ENCODE measurements at regions not wholly inside any gene's neighbourhood (a gene's known extent, or its start where the extent isn't known, plus 50 kb on each side); places are given as distances from the start of the nearest gene placed in this dataset.
"Not testable (repeated sequence)": the region's sequence is repeated elsewhere in the genome, so short reads cannot be mapped to it uniquely, and the experiment has no call there.

DNA sequence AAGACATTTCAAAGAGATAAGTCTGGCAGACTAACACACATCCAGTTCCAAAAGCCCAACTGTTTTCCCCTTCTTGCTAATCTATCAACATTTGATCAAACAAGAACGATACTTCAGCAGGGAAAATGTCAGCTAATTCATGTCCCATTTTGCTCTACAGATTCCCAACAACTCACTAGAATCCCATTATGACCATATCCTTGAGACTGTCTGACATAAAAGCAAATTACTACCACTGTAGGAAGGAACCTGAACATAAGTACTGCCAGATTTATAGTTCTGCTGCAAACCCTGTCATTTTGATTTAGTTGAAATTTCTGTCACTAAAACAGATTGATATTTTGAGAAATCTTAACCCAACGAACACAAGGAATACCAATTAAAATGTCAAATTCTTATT, 193.0 kb upstream of the REG3G start:
- DNase-seq (ENCODE audit: low spot score): no peak
- Histone ChIP-seq H3K27ac (no peak overlapping the region), H3K4me3 (no peak overlapping the region)
- TF ChIP-seq, protein P1, sequence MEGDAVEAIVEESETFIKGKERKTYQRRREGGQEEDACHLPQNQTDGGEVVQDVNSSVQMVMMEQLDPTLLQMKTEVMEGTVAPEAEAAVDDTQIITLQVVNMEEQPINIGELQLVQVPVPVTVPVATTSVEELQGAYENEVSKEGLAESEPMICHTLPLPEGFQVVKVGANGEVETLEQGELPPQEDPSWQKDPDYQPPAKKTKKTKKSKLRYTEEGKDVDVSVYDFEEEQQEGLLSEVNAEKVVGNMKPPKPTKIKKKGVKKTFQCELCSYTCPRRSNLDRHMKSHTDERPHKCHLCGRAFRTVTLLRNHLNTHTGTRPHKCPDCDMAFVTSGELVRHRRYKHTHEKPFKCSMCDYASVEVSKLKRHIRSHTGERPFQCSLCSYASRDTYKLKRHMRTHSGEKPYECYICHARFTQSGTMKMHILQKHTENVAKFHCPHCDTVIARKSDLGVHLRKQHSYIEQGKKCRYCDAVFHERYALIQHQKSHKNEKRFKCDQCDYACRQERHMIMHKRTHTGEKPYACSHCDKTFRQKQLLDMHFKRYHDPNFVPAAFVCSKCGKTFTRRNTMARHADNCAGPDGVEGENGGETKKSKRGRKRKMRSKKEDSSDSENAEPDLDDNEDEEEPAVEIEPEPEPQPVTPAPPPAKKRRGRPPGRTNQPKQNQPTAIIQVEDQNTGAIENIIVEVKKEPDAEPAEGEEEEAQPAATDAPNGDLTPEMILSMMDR (IDR thresholded peaks at IDR 0.05): no peak

DNA sequence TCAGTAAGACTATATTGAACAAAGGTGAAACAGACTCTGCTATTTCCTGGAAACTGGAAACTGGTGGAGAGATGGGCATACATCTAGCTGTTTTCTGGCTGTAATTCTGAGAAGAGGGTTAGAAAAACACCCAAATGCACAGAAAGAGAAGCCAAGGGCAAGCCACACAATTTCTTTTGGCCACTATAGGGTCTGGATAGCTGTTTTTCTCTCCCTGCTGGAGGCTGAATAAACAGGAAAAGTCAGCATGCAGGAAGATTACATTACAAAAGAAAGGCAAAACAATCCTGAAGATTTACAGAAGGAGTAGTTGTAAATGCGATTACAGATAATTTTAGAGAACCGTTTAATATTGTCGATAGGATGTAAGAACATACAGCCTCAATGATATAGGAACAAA, 186.2 kb upstream of the REG3G start:
- DNase-seq (ENCODE audit: low spot score): no peak
- no peak overlapping the region for H3K27ac ChIP-seq
- TF ChIP-seq, protein P1 (IDR thresholded peaks at IDR 0.05): no peak
- no peak overlapping the region for H3K4me3 ChIP-seq

DNA sequence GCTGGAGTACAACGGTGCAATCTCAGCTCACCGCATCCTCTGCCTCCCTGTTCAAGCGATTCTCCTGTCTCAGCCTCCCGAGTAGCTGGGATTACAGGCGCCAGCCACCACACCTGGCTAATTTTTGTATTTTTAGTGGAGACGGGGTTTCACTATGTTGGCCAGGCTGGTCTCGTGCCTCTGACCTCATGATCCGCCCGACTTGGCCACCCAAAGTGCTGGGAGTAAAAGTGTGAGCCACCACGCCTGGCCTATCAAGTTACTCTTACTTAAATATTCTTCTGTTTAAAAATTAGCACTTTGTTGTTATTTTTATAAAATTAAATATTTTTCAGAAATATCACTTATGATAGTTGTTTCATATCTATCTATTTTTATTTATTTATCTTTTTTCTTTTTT, 185.2 kb upstream of the REG3G start:
- not testable (repeated sequence) for H3K4me3 ChIP-seq; DNase-seq (ENCODE audit: low spot score); H3K27ac ChIP-seq

DNA sequence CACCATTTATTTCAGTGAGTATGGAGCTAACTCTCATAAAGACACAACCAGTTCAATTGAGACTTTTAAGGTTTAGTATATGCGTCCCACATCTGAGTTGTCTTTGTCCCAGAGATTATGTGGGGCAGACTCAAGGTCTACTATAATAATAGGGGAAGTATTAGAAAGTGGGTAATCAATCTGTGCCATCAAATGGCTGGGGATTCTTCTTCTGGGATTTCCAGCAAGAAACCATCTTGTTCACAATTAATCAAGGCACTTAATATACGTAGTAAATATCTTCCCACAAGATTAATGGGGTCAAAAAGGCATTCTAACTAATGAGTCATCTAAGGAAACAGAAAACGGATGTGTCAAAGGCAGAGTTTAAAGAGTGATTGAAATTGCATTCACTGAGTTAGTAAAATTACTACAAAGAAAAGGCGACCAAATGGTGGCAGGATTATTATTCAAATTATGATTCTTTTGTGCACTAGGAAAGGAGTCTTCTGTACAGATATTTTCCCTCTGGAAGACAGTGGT, 179.8 kb upstream of the REG3G start:
- H3K27ac ChIP-seq: no peak overlapping the region
- no peak overlapping the region for H3K4me3 ChIP-seq
- TF ChIP-seq, protein P1 (IDR thresholded peaks at IDR 0.05): no peak
- no peak for DNase-seq (ENCODE audit: low spot score)

DNA sequence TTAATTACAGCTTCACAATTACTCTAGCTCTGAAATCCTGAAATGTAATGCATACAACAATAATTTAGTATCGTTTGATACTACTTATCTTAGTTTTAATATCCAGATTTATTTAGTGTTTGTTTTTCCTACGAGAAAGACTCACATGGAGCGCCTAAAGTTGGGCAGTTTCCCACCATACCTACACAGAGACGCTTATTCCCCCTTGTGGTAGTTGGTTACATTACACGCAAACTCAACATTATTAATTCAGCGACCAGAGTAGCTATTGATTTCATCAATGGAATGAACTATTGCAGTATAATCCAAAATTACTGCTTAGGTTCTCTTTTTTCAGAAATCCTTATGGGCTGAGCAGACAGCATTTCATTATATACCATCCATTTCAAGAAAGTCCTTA, 164.0 kb upstream of the REG3G start:
- TF ChIP-seq, protein P1 (IDR thresholded peaks at IDR 0.05): no peak
- Histone ChIP-seq H3K27ac (no peak overlapping the region), H3K4me3 (no peak overlapping the region)
- DNase-seq (ENCODE audit: low spot score): no peak

DNA sequence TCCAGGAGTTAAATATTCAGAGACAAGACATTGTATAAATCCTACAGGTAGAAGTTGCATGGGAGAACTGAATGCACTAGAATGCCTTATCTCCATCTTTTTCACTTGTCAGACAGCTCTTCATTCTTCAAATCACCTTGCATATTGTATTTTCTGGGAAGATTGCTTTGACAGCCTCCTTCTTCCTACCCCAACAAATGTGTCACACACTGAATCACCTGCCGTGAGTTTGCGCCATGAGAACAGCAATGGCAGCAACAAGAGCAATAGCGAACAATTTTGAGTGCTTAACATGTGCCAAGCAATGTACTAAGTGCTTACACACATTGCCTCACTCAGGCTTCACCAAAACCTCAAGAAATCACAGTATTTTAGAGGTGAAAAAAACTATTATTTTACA, 161.3 kb upstream of the REG3G start:
- Histone ChIP-seq H3K4me3 (no peak overlapping the region), H3K27ac (no peak overlapping the region)
- TF ChIP-seq, protein P1 (IDR thresholded peaks at IDR 0.05): no peak
- DNase-seq (ENCODE audit: low spot score): no peak

DNA sequence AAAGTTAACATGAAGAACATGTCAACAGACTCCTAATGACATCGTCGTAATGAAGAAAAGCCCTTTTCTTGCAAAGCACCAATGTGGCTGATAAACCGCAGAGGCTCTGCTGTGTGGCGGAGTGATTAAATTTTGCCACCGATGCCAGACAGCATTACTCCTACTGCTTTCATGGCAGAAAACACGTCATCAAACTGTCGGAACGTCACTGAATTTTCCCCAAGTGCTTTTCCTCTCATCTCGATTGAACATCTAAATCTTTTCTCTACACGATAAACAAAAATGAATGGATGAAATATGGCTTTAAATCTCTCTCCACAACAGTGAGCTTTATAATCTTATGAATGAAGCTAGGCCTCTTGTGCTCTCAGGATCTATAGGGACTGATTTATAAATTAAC, 159.8 kb upstream of the REG3G start:
- DNase-seq (ENCODE audit: low spot score): no peak
- Histone ChIP-seq H3K4me3 (no peak overlapping the region), H3K27ac (no peak overlapping the region)
- TF ChIP-seq, protein P1 (IDR thresholded peaks at IDR 0.05): no peak

All from coronary artery (tissue), 2 donors.